SK-N-MC (cell line): ENCODE measurements at regions not wholly inside any gene's neighbourhood (a gene's known extent, or its start where the extent isn't known, plus 50 kb on each side); places are given as distances from the start of the nearest gene placed in this dataset.
"Not testable (repeated sequence)": the region's sequence is repeated elsewhere in the genome, so short reads cannot be mapped to it uniquely, and the experiment has no call there.

Source experiments
- DNase-seq: peaks from one replicate; pipeline ENCODE4 v3.0.0-alpha.2; 2011; ENCODE audit warnings: low read depth, low spot score
- H3K27ac ChIP-seq: fragments of 200-600 bp; sonication (generic); 2 replicates; pipeline ENCODE4 v1.5.1; 2016; ENCODE audit warnings: mixed run types
- H3K36me3 ChIP-seq: fragments of 200-600 bp; sonication (generic); 2 replicates; pipeline ENCODE4 v1.6.1; 2017; ENCODE audit warnings: antibody characterized with exemption, low read length, mixed read lengths; ENCODE audit not compliant: insufficient read depth
- H3K4me3 ChIP-seq: fragments of 200-600 bp; sonication (generic); 2 replicates; pipeline ENCODE4 v1.5.1; 2016
- H3K9ac ChIP-seq: fragments of 200-600 bp; sonication (generic); 2 replicates; pipeline ENCODE4 v1.8.0; 2017; ENCODE audit warnings: mixed run types, mixed read lengths; ENCODE audit not compliant: insufficient read length
- H3K9me3 ChIP-seq: fragments of 200-600 bp; sonication (generic); 2 replicates; pipeline ENCODE4 v1.6.1; 2017; ENCODE audit warnings: low read depth, mild to moderate bottlenecking, antibody characterized with exemption, low read length, moderate library complexity, mixed read lengths

- not testable (repeated sequence) for H3K9ac ChIP-seq, DNase-seq, H3K4me3 ChIP-seq, H3K9me3 ChIP-seq, H3K27ac ChIP-seq, H3K36me3 ChIP-seq
These were observed 583.4 kb downstream of the PRIM2 start for GRCh38 chr6:57900687-57901399.

GRCh38 chr6:57901445-57901844 is 584.0 kb downstream of the PRIM2 start:
- not testable (repeated sequence) for H3K4me3 ChIP-seq, H3K9me3 ChIP-seq, H3K9ac ChIP-seq, H3K36me3 ChIP-seq, H3K27ac ChIP-seq, DNase-seq

GRCh38 chr6:57904356-57904755 is 586.9 kb downstream of the PRIM2 start:
- not testable (repeated sequence) for H3K27ac ChIP-seq, H3K36me3 ChIP-seq, H3K9ac ChIP-seq, H3K4me3 ChIP-seq, H3K9me3 ChIP-seq, DNase-seq

GRCh38 chr6:57915300-57915699 is 597.9 kb downstream of the PRIM2 start:
- H3K27ac ChIP-seq, H3K4me3 ChIP-seq, H3K9me3 ChIP-seq, H3K9ac ChIP-seq, DNase-seq, H3K36me3 ChIP-seq: not testable (repeated sequence)

GRCh38 chr6:57942966-57943365 is 625.5 kb downstream of the PRIM2 start:
- not testable (repeated sequence) for H3K4me3 ChIP-seq, H3K9ac ChIP-seq, H3K36me3 ChIP-seq, H3K27ac ChIP-seq, DNase-seq, H3K9me3 ChIP-seq

DNA sequence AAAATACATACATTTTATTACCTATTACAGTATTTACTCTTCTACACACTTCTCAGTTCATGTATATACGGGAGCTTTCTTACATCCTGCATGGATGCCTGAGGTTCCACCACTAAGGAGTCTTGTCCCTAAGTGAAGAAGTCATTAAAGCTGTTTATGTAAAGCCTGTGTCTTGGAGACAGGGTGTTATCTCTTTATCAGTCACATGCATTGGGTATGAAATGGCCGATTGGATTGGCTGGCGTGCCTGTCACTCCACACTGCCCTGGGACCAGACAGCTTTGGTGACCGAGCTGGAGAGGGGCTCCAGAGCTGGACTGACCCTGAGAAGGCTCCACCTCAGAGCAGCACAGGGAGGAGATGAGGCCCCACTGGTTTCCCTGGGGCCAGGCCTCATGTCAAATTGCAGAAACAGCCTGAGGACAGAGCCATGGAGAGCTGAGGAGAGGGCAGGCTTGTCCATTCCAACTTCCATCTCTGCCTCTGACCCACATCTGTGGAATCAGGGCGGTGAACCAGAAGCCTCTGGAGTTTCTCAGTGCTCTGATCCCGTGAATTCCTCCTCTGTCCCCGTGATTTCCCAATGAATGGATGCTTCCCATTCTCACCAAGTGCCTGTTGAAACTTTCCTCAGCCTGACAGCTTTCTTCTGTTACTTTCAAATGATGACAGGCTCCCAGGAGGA is 628.8 kb downstream of the PRIM2 start:
- not testable (repeated sequence) for H3K4me3 ChIP-seq, H3K36me3 ChIP-seq, H3K9ac ChIP-seq, H3K27ac ChIP-seq, DNase-seq, H3K9me3 ChIP-seq

- not testable (repeated sequence) for H3K9me3 ChIP-seq, H3K27ac ChIP-seq
These were observed 629.3 kb downstream of the PRIM2 start for GRCh38 chr6:57946769-57947091.

DNA sequence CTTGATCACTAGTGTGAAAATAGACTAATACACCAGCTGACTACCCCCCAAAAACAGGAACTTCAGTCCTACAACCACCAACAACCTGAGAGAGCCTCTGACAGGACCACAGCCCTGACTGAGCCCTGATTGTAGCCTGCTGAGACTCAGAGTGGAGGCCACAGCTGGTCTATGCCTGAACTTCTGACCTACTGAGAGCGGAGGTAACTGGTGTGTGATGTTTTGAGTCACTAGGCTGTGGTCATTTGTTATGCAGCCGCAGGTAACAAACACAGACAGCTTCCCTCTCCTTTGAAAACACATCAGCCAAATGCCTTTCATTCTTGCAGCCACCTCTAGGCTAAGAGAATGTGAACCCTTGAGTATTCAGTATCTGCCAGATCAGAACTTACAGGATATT is 631.1 kb downstream of the PRIM2 start:
- not testable (repeated sequence) for DNase-seq, H3K9me3 ChIP-seq, H3K9ac ChIP-seq, H3K27ac ChIP-seq, H3K36me3 ChIP-seq, H3K4me3 ChIP-seq

More at GRCh38 chr6:57946769-57947091, 629.3 kb downstream of the PRIM2 start:
- not testable (repeated sequence) for H3K4me3 ChIP-seq, DNase-seq, H3K9ac ChIP-seq, H3K36me3 ChIP-seq

DNA sequence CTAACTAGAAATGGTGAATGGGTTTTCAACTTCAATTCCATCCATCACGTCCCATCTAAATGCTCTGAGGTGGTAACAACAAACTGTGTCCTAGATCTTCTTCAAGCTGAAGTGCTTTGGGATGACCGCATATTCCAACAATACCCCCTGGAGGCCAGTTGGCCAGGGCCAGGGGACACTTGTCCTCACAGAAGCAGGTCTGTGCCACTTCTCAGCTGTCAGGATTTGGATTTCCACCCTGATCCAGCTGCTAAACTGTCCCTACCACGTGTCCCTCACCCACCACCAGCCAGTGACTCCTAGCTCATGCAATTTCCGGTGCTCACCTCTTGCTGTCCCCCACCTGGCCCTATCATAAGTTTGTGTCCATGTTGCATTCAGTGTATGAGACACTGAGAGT is 633.0 kb downstream of the PRIM2 start:
- H3K27ac ChIP-seq, H3K9ac ChIP-seq, H3K9me3 ChIP-seq, H3K36me3 ChIP-seq, DNase-seq, H3K4me3 ChIP-seq: not testable (repeated sequence)

DNA sequence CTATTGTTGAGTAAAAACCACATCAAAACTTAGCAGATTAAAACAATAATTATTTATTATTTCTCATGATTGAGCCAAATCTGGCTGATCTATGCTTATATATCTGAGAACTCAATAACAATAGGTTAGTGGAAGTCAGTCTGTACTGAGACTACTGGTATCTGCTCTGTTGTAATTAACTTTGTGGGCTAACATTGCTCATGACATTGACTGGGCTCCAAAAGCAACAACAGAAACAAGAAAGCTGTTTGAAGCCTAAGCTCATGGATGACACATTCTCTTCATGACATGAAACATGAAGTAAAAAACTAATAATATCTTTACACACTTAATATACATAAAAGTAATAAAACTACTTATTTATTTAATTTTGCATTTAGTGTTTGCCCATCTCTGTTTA is 649.3 kb downstream of the PRIM2 start:
- H3K27ac ChIP-seq, H3K9ac ChIP-seq, H3K36me3 ChIP-seq, DNase-seq, H3K4me3 ChIP-seq, H3K9me3 ChIP-seq: not testable (repeated sequence)

GRCh38 chr6:57971956-57972355 is 654.5 kb downstream of the PRIM2 start:
- peak; percentile 12 for DNase-seq
- not testable (repeated sequence) for H3K36me3 ChIP-seq, H3K9me3 ChIP-seq, H3K9ac ChIP-seq
- Histone ChIP-seq H3K4me3 (peak overlapping the region; percentile 57; the same call in 1 of the 2 replicates), H3K27ac (peak overlapping the region; percentile 57; the same call in 1 of the 2 replicates)
